NOMO-1 treated with DMSO at 0.1 percent for 48 hours (cell line): ENCODE measurements at regions not wholly inside any gene's neighbourhood (a gene's known extent, or its start where the extent isn't known, plus 50 kb on each side); places are given as distances from the start of the nearest gene placed in this dataset.

Experiments
- DNase-seq: peaks from one replicate; lab custom pipeline; 2025; ENCODE audit not compliant: unreplicated experiment; lab: John Stamatoyannopoulos, UW

DNA sequence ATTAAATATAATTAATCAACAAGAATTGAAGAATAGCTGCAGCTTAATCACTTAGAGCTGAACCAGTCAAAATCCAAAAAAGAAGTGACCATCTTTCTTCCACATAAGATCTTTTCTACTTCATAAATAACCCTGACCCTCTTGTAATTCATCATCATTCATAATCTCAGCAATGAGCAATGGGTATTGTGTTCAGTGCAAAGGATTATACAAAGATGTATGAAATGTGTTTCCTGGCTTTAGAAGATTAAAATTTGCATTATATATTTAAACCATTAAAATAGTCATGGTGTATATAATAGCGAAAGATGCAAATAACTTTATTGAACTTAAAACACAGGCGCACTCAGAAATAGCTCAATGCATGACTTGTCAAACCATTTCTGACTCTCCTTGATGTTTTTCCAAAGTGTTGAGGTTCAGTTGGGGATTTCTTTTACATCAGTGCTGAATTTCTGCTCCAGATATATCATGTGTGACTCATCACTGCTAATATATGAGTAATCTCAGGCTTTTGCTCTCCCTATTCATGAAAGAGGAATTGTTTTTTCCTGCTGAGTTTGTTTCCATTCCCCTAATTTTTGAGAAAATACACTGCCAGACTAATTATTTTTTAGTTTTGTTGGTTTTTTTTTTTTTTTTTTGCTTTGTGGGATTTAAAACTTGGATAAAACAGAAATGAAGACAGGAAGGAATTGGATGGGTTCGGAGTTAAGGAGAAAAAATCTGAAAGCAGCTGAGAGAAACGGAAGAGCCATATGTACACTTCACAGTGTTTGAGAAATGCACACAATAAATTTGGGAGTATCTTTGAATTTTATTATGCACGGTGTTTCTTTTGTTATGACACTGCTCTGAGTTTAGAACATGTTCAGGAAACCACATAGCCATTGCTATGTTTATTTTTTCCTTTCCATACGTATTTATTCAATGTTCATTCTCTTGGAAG lies 290.1 kb upstream of the PCDH7 start:
- DNase-seq: no peak

DNA sequence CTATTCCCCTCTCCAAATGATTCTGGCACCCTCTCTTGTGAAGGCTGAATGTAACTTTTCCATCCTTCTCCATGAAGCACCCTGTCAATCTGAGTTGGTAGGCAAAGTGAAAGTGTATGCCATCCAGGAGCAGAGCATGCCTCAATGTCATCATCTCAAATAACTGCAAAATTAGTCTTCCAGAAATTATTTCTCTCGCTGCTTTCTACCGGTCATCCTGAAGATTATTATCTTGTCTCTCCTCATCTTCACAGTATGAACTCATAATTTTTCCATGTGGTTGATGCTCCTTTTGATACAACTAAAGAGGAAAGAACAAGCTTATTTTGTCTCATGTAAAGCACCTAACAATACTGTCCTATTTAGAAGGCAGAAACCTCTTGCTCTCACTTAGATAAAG lies 285.5 kb upstream of the PCDH7 start:
- no peak for DNase-seq

DNA sequence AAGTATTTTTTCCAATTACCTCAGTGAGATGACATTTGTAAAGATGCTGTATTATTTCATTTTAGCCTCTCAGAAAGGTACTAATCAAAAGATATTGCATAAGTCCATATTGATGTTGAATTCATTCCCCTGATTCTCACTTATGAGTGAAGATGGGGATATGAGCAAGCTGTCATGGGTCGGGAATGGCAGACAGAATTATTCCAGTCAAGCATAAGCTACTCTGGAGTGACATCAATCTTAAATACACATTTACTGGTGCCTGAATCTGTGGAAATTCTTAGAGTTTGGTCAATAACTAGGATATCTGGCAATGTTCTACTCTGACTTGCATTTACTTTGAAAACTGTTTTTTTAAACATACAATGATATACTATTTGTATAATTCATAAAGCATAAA lies 283.8 kb upstream of the PCDH7 start:
- no peak for DNase-seq

DNA sequence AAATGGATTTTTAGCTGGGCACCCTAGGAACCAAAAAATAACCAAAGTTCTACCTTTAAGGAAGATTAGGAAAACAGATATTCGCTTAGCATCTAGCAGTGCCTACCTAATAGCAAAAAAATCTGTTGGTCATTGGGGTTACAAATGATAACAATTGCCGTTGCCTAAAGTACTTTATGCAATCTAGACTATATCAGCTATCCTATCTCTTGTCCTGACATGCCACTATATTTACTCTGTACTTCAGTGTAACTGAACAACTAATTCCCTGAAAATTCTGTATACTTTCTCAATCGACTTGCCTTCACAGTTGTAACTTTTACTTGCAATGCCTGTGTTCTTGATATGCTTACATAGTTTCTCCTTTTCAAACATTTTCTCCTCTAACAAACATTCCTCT lies 282.9 kb upstream of the PCDH7 start:
- DNase-seq: no peak

DNA sequence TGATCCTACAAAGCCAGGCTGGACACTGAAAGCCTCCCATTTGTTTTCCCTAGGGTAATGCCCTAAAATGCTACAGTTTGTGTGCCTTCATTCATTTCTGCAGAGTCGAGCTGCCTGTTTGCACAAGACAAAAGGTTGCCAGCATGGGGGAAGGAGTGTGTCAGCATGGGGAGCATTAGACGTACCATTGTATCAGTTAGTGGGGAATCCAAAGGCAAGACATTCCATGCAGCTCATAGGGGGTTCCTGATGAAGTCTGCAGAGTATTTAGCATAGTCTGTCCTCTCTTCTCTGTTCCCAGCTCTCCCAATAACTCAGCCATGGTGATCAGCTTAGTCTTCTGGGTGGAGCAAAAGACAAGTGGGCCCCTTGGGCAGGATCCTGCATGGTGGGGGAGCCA lies 276.9 kb upstream of the PCDH7 start:
- DNase-seq: no peak

DNA sequence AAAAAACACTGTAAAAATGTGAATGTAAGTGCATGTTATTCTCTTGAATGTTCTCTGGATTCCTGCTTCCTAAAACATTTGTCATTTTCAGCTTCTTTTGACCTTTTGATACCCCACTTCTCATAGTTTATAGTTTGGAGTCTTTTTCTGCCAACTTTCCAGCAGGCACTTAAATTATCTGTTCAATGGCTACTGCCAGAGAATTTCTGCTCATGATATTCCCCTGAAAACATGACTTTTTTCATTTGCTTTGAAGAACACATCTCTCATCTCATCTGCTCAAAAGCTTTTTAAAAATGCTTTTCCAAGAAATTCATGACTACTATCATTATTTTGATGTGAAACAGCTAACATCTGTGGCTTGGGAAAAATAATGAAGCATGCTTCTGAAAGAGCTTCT lies 269.7 kb upstream of the PCDH7 start:
- DNase-seq: no peak

DNA sequence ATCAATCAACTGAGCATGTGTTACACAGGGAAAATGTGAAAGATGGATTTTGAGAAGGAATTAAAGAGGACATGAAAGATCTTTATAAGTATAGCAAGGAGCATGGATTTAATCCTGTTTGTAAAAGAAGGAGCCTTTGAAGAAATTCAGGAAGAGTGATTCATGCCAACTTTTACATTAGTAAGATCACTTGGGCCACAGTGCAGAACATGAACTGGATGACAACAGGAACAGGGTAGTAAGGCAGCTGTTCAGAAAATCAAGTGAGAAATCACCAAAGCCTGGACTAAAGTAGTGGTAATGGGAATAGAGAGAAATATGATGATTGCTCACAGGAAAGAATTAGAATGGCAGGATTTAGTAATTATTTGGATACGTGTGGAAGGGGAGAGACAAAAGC lies 265.7 kb upstream of the PCDH7 start:
- no peak for DNase-seq

DNA sequence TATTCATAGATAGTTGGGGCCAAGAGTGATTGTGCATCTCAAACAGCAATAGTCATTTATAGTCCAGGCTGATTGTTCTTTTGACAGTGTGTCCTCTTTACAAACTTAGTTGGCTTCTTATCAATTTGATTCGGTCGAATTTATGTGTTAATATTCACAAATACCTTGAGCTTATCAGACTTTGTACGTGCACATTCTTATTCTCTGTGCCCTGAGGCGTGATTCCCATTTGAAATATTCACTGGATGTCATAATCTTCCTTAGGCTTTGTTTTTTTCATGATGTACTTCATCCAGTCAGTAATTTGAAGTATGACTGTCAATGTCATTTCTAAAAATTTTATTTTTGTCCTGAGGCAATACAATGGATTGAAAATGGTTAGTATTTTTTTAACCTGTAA lies 263.5 kb upstream of the PCDH7 start:
- no peak for DNase-seq

DNA sequence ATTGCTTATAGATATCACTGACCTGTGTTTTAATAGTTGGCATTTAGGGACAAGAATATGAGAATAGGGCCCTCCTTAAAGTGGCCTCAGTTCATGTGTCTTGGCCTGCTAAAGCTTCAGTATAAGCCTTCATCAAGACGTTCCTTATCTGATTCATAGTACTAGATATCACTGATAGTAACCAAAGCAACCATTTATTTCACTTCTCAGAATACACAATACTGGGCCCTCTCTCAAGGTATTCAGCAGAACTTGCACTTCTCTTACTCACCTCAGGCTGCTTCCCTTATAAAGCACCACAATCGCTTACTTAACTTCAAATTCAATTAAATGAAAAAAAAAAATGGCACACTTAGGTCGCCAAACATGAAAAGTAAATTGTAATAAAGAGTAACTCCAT lies 259.4 kb upstream of the PCDH7 start:
- DNase-seq: no peak

DNA sequence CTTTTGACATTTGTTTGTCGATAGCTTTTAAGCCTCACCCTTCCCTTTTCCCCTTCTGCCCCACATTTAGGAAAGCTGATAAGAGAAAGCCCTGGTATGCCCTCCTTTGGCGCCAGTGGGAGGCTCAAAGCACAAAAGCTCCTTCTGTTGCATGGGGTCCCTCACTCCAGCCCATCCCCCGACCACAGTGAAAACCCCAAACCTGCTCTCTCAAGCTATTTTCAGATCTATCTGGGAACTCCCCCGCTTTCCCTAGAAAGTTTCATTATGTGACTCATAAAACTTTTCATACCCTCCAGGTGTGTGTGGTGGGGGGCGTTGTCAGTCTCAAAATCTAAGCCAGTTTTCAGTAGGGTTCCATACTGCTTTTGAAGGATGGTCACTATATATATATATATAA lies 259.0 kb upstream of the PCDH7 start:
- DNase-seq: no peak

DNA sequence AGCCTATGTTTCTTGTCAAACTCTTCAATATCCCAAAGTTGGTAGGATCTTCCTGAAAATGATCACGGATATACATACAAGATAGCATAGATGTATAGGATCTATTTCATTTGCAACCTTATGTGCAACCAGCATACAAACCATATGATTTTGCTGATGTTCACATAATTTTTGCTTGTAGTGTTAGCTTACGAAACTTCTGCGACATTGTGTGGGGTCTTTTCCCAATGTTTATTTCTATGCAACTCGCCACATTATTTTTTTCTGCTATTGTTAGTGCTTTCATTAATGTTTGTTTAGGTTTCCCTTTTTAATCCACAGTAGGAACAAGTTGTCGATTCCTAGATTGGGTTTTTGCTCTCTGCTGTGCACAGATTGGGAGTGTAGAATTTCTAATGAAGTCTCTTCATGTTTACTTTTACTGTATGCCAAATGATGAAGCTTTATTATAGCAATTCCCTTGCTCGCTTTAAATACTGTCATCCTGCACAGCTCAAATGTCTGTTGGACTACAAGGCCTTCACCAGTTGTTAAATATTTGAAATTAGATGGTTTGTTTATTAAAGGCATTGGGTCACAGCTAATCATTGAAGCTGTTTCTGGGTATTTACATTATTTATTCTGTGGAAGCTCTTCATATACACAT lies 257.6 kb upstream of the PCDH7 start:
- no peak for DNase-seq

DNA sequence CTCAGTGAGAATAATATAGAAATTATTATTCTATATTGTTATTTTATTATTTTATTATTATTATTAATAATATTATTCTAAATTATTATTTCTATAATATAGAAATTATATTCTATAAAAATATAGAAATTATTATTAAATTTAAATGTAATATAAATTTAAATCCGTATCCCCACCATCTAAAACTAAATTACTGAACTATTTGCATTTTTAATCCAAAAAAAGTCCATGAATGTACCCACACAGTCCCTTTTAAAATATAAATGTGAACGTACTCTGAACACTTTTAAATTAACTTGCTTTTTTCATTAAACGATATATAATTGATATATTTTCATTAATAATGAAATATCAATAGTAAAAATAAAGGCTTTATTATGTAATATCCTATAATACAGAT lies 248.3 kb upstream of the PCDH7 start:
- no peak for DNase-seq

DNA sequence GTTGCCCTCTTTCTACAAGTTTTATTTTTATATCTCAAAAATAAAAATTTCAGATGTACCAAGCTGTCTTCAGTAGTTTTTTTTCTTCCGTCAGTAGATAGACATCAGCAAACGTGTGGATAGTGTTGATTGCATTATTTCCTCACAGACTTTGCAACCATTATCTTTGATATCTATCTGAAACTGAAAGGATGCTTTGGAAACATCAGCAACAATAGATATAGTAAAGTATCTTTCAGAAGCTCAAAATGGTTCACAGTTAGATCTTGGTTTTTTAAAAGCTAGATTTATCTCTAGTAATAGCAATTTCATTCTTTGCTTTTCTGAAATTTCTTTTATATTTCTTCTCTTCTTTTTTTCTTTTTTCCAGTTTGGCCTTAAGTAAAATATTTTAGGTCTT lies 246.9 kb upstream of the PCDH7 start:
- DNase-seq: no peak

DNA sequence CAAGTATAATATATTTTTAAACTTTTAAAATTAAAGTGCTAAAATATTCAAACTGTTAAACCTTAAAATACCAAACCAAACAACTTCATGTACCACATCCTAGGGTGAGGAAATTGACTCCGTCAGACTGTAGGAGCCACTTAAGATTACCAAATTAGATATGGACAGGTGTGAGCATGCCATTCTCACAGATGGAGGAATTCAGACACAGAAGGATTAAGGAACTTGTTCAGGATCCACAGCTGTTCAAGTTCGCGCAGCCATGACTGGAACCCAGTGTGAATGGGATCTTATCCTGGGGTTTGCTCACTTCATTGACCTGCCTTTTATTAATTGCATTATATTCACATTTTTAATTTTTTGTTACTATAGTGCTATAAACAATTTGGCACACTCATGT lies 224.9 kb upstream of the PCDH7 start:
- DNase-seq: no peak

DNA sequence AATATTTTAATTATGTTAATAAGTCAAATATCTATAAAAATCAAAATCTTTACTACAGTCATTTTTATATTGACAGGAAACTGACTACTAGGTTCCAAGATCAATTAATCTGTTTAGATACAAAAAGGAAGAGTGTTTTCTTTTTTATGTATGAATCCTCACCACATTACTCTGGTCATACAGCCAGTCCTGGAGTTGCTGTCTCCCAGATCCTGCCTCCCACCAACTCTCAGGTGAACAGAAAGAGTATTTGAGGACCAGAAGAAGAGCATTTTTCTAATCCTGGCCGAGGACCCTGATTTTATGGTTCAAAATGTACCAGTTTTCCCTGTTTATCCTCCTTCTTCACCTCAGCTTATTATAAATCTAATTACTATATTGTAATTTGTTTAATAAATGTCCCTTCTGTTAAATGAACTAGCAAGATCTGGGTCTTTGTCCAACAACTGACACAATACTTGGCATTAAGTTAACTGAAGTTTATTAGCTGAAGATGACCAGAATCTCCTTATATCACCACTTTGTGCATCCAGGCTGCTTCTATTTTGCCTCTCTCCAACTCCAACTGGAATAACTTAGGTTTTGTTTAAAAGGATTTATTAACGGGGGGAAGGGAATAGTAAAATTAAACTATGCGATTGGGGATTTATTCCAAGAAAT lies 224.4 kb upstream of the PCDH7 start:
- DNase-seq: no peak

DNA sequence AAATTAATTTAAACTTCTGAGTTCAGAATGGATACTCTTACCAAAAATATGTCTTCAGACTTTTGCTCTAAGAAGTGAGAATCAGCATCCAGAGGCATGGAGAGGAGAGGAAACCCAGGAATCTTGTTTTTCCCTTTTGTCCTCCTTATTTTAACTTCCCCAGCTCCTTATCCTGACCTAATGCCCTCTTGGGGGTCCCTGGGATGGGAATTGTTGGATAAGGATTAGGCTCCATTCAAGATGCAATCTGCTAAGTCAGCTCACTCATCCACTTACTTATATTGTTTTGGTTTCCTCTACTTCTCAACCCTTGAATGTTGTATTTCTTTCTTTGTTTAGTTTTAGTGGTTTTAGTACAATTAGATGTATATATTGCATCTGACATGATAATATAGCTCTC lies 208.4 kb upstream of the PCDH7 start:
- no peak for DNase-seq

DNA sequence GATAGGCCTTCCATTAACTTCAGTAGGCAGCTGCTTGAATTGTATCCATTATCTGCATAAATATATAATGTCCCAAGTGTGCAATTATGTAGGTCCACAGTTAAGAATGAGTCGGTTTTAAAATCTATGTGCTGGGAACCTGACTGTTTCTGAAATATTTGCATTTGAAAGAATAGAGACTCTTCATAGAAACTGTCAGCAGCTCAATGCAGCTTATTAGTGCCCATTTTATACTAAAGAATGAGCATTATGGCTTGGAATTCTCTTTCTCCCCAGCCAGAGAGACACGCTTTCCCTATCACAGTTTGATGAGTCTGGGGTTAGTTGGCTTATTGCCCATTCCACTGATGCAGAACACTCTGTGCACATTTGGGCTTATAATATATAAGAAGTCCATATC lies 202.0 kb upstream of the PCDH7 start:
- no peak for DNase-seq

DNA sequence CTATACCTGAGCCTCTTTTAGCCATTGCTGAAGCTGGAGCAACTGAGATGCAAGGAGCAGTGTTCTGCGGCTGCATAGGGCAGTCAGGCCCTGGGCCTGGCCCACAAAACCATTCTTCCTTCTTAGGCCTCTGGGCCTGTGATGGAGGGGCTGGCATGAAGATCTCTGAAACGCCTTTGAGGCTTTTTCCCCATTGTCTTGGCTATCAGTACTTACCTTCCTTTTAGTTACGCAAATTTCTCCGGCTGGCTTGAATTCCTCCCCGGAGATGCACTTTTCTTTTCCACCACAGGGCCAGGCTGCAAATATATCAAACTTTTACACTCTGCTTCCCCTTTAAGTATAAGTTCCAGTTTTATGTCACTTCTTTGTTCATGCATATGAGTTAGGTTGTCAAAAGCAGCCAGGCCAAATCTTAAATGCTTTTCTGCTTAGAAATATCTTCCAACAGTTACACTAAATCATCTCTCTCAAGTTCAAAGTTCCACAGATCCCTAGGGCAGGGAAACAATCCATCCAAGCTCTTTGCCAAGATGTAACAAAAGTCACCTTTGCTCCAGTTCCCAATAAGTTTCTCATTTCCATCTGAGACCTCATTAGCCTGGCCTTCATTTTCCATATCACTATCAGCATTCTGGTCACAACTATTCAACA lies 194.4 kb upstream of the PCDH7 start:
- DNase-seq: no peak

DNA sequence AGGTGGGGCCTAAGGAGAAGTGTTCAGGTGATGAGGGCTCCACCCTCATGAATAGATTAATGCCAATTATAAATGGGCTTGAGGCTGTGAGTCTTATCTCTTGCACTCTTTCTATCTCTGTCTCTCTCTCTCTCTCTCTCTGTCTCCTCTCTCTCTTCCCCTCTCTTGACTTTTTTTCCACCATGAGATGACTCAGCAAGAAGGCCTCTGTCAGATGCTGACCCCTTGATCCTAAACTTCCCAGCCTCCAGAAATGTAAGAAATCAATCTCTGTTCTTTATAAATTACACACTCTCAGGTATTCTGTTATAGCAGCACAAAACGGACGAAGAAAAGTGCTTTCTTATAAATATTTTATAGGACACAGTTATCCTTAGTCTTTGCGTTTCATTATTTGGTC lies 184.9 kb upstream of the PCDH7 start:
- DNase-seq: no peak

DNA sequence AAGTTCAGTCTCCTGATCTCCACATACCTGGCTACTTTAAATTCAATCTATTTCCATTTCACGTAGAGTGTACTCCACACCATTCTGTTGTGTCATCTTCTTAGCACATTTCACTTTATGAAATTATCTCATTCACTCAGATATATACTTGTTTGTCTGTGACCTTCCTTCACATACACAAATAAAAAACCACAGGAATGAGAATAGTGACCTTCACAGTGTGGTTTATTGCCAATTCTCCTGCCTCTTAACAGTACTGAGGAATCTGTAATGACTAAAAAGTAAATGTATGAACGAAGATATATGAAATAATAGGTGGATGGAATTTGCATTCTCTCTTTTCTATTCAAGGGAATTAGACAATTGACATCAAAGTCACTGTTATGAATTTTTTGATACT lies 183.9 kb upstream of the PCDH7 start:
- DNase-seq: no peak

DNA sequence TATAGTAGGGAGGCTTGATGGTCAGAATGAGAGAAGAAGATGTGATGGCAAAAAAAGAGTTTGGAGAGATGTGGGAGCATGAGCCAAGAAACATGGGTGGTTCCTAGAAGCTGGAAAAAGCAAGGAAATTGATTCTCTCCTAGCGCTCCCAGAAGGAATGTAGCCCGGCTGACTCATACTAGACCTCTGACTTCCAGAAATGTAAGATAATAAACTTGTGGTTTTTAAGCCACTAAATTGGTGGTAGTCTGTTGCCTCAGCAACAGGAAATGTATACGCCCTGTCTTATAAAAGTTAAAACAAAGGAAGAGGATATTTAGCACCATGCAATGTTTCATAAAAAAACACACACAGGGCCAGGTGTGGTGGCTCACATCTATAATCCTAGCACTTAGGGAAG lies 182.7 kb upstream of the PCDH7 start:
- DNase-seq: no peak

DNA sequence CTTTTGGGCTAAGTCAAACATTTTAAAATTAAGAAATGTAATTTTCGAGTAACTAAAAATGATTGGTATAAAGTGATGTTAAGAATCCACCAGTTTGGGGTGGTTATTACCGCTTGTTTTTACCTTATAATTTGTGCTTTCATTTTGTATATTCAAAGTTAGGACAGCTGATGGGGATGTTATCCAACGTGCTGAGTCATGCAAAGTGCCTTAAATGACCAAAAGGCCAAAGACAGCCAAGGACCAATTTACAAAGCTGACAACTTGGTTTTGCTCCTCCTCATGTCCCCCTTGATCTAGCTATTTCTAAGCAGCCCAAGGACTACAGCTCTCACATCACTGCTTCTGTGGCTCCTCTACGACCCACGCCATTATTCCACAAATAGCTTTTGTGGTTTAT lies 181.4 kb upstream of the PCDH7 start:
- no peak for DNase-seq
